Glomerular endothelial cell (primary cell): ENCODE measurements at regions not wholly inside any gene's neighbourhood (a gene's known extent, or its start where the extent isn't known, plus 50 kb on each side); places are given as distances from the start of the nearest gene placed in this dataset.

Source experiments
- DNase-seq: peaks from one replicate; pipeline ENCODE4 v3.0.0-alpha.2; 2011; ENCODE audit warnings: low read depth, low spot score; ENCODE audit errors: extremely low read depth

- no peak for DNase-seq
Measured at GRCh38 chr11:104365676-104366075, 201.7 kb upstream of the PDGFD start.

DNA sequence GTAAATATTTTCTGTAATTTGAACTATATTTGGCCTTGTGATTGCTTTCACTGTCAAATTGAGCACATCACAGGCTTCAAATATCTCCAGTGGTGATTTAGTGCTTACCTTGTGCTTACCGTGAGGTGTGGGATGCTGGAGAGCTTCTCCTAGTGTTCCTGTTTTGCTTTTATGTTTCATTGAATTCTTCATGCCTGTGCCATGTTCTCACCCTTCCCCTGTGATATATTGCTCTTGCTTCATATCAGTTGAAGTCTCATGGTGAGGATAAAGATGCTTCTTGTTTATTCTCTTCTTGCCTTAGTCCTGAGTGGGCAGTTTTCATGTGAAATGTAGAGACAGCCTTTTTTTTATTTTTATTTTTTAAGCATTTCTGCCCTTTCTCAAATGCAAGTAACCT is 198.0 kb upstream of the PDGFD start:
- no peak for DNase-seq

- DNase-seq, result no peak
Measured at GRCh38 chr11:104352036-104352435, 188.1 kb upstream of the PDGFD start.

GRCh38 chr11:104343578-104343977 is 179.6 kb upstream of the PDGFD start:
- no peak for DNase-seq

- no peak for DNase-seq
Measured at GRCh38 chr11:104340590-104340989, 176.6 kb upstream of the PDGFD start.

DNA sequence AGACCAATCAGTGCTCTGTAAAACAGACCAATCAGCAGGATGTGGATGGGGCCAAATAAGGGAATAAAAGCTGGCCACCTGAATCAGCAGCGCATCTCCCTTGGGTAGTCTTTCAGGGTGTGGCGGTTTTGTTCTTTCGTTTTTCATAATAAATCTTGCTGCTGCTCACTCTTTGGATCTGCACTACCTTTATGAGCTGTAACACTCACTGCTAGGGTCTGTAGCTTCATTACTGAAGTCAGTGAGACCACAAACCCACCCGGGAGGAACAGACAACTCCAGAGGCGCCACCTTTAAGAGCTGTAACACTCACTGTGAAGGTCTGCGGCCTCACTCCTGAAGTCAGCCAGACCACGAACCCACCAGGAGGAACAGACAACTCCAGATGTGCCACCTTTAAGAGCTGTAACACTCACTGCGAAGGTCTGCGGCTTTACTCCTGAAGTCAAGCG is 175.5 kb upstream of the PDGFD start:
- no peak for DNase-seq

DNA sequence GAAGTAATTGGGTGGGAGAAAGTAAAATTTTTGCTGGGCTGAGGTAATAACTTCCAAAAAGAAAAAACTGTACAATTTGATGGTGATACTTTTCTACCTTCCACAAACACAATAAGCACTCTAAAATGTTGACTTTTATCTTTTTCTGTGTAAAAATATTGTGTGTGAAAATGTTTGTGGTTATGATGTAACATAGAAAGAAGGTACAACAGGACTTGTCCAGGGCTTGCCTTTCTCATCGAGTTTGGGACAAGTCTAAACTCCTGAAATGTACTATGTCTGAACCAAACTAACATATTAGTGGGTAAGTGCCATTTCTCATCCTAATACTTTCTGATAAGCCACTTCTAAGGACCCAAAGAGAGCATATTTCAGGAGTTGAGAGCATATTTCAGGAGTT is 174.2 kb upstream of the PDGFD start:
- DNase-seq, result no peak

- no peak for DNase-seq
Measured at GRCh38 chr11:104337273-104337672, 173.3 kb upstream of the PDGFD start.

GRCh38 chr11:104333977-104334376 is 170.0 kb upstream of the PDGFD start:
- DNase-seq, result no peak

GRCh38 chr11:104332110-104332509 is 168.2 kb upstream of the PDGFD start:
- no peak for DNase-seq

- DNase-seq, result no peak
Measured at GRCh38 chr11:104329078-104329665, 165.2 kb upstream of the PDGFD start.

- DNase-seq, result no peak
Measured at GRCh38 chr11:104328512-104328907, 164.6 kb upstream of the PDGFD start.

DNA sequence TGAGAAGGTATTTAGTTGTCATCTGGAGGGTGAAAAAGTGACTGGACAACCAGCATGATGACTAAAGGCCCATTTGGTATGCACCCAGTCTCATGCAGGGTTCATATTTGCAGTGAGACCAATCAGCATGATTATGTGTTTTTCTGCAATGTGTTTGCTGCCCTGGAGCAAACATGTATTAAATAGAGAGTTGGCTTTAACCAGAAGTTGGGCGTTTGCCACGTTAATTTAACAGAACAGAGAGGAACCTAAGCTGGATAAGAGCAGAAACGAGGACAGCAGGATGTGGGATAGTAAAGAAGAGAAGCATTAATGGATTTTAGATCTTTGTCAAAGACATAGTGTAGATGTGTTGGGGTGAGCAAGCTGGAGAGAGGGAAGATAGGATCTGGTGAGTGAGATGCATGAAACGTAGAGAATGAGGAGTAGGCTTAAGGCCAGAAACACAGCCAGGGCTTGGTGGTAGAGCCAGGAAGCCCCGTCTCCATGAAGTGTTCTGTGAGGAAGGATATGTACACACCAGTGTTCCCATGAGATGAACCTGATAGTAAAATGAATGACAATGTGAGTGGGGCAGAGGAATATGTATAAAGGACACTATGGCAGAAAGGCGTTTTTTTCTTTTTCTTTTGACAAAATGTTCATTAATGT is 164.0 kb upstream of the PDGFD start:
- no peak for DNase-seq

- no peak for DNase-seq
Measured at GRCh38 chr11:104325093-104325492, 161.1 kb upstream of the PDGFD start.

DNA sequence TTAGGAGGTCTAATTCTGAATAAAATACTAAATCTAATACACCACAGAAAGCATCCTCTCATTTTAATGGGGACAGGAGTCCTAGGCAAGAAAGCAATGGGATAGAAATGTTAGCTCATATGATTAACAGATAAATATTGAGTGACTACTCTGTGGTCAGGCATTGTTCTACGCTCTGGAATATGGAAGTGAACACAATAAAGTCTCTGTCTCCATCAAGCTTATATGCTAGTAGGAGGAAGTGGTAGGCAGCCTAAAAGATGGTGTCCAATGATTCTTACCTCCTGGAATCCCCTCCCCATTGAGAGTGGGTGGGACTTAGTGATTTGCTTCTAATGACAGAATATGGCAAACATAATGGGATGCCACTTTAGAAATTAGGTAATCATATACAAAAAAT is 160.3 kb upstream of the PDGFD start:
- DNase-seq, result no peak

GRCh38 chr11:104323841-104324240 is 159.9 kb upstream of the PDGFD start:
- DNase-seq, result no peak

DNA sequence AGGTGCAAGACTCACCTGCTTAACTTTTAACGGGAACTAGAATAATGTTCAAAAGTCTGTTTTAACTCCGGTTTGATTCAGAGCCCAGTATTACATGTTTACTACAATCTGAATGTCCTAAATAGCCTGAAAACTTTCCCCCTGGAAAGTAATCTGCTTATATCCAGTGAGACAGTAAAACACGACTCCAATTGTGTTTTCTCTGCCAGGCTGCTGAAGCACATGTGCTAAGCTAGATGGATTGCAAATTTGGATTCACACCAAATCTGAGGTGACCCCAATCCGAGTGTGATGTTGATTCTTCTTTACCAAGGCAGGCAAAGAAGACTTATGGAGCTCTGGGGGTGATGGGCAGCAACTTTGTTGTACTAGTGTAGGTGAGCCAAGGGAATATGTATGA is 158.7 kb upstream of the PDGFD start:
- no peak for DNase-seq

GRCh38 chr11:104320956-104321355 is 157.0 kb upstream of the PDGFD start:
- no peak for DNase-seq

- no peak for DNase-seq
Measured at GRCh38 chr11:104320097-104320496, 156.2 kb upstream of the PDGFD start.

DNA sequence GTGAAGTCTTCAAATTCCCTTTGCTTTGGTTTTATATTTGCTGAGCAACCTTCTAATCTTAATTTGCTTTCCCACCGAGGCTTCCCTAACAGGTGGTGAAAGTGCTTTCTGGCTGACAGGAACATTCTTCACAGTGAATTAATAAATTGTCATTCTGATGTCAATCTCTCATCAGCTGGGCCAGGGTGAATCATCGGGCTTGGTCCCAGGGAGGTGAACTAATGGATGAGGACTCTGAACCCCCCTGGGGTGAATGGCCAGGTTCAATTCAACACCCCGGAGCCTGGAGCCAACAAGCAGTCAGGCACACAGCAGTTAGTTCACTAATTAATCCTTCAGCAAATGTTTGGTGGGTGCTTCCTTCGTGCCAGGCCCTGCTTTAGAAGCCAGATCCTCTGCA is 155.4 kb upstream of the PDGFD start:
- DNase-seq, result no peak

DNA sequence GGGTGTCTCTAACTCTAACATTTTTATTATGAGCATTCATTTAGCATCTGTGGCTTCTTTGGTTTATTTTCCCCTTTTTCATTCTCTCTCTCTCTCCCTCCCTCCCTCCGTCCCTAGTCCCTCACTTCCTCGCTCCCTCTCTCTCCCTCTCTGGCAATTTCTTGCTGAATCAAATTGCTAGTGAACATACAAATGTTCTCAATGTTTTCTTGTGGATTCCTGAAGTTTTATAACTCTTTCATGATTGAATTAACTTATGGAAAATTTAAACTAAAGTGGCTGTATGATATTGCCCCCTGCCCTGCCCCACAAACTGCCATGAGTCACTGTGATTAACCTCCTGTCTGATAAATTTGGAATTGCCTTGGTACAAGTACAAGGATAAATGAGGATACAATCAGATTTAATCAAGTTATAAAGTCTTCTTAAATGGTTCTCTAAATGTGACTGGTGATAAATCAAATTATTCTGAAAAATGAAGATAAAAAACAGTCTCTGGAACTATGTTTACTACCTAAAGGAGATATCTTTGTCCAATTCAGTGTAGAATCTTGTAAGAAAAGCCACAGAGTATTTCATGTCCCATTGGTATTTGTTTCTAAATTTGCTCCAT is 143.0 kb upstream of the PDGFD start:
- DNase-seq, result no peak

DNA sequence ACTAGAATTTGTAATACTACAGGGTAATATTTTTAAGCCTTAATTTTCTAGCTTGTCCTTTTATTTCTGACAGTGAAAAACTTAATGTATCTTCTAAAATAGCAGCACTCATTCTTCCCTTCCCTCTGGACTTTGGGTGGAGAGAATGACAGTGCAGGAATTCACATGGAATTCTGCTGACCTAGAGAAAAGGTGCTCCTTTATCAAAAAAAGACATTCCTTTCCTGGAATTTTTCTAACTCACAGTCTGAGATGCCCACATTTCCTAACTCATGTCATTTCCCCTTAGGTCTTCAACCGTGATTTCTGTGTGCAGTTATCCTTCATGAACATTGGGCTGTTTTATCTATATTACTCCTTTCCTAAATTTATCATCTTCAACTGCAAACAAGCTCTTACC is 137.8 kb upstream of the PDGFD start:
- DNase-seq, result no peak
